RWPE2 (cell line): ENCODE measurements at regions not wholly inside any gene's neighbourhood (a gene's known extent, or its start where the extent isn't known, plus 50 kb on each side); places are given as distances from the start of the nearest gene placed in this dataset.

ENCODE experiments used
- ATAC-seq: fragments of 200-7000 bp; cut with Tn5 transposase; 3 replicates; pipeline ENCODE4 v1.9.1; 2021; ENCODE audit warnings: low read depth
- DNase-seq: peaks from one replicate; pipeline ENCODE4 v3.0.0-alpha.2; 2020; ENCODE audit warnings: low spot score
- H3K27ac ChIP-seq: fragments of 450-650 bp; 2 replicates; pipeline ENCODE4 v1.5.1; 2017; ENCODE audit warnings: mild to moderate bottlenecking; ENCODE audit not compliant: poor library complexity, severe bottlenecking
- H3K27me3 ChIP-seq: fragments of 250-450 bp; sonication (Bioruptor Pico); 2 replicates; pipeline ENCODE4 v1.5.1; 2021; ENCODE audit warnings: mild to moderate bottlenecking, moderate library complexity; ENCODE audit not compliant: insufficient read depth, poor library complexity, severe bottlenecking
- H3K36me3 ChIP-seq: fragments of 250-450 bp; sonication (Bioruptor Pico); 2 replicates; pipeline ENCODE4 v1.5.1; 2020; ENCODE audit warnings: low read depth, mild to moderate bottlenecking, moderate library complexity
- H3K4me1 ChIP-seq: fragments of 250-450 bp; sonication (Bioruptor Pico); 2 replicates; pipeline ENCODE4 v1.5.1; 2021; ENCODE audit warnings: mild to moderate bottlenecking, moderate library complexity; ENCODE audit not compliant: insufficient read depth, poor library complexity, severe bottlenecking
- H3K4me3 ChIP-seq: fragments of 250-450 bp; sonication (Bioruptor Pico); 2 replicates; pipeline ENCODE4 v1.5.1; 2021; ENCODE audit warnings: mild to moderate bottlenecking, moderate library complexity; ENCODE audit not compliant: severe bottlenecking
- H3K9me3 ChIP-seq: fragments of 250-450 bp; sonication (Bioruptor Pico); 2 replicates; pipeline ENCODE4 v1.5.1; 2021; ENCODE audit warnings: mild to moderate bottlenecking, moderate library complexity; ENCODE audit not compliant: severe bottlenecking
- TF ChIP-seq, protein P1 (sequence below): fragments of 450-650 bp; IDR thresholded peaks from one replicate; pipeline ENCODE4 v1.5.1; 2017; ENCODE audit warnings: mild to moderate bottlenecking, moderate library complexity; ENCODE audit not compliant: poor library complexity, severe bottlenecking

DNA sequence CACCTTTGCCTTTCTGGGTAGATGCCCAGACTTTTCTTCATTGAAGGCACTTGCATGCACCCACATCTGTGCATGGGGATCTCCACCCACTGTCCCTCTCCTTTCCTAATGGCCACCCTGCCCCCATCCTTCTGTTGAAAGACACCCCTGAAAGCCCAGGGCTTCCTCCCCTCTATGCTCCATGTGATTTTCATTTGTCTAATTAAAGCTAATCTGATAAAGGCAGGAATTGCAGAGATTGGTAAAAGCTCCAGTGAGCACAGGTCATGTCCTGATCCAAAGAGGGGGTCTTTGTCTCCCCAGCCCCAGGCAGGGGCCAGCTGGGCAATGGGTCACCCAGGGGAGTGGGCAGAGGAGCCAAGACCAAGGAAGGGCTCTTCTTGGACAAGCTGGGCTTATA, 107.6 kb upstream of the CD82 start:
- no peak for ATAC-seq
- H3K4me3 ChIP-seq: no peak overlapping the region
- TF ChIP-seq, protein P1, sequence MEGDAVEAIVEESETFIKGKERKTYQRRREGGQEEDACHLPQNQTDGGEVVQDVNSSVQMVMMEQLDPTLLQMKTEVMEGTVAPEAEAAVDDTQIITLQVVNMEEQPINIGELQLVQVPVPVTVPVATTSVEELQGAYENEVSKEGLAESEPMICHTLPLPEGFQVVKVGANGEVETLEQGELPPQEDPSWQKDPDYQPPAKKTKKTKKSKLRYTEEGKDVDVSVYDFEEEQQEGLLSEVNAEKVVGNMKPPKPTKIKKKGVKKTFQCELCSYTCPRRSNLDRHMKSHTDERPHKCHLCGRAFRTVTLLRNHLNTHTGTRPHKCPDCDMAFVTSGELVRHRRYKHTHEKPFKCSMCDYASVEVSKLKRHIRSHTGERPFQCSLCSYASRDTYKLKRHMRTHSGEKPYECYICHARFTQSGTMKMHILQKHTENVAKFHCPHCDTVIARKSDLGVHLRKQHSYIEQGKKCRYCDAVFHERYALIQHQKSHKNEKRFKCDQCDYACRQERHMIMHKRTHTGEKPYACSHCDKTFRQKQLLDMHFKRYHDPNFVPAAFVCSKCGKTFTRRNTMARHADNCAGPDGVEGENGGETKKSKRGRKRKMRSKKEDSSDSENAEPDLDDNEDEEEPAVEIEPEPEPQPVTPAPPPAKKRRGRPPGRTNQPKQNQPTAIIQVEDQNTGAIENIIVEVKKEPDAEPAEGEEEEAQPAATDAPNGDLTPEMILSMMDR: no peak
- no peak overlapping the region for H3K27ac ChIP-seq
- no peaks in the 10 kb centered on the region for H3K4me1 ChIP-seq
- H3K36me3 ChIP-seq: no peaks in the 10 kb centered on the region
- no peaks in the 10 kb centered on the region for H3K9me3 ChIP-seq
- no peaks in the 10 kb centered on the region for H3K27me3 ChIP-seq
- DNase-seq: no peak

DNA sequence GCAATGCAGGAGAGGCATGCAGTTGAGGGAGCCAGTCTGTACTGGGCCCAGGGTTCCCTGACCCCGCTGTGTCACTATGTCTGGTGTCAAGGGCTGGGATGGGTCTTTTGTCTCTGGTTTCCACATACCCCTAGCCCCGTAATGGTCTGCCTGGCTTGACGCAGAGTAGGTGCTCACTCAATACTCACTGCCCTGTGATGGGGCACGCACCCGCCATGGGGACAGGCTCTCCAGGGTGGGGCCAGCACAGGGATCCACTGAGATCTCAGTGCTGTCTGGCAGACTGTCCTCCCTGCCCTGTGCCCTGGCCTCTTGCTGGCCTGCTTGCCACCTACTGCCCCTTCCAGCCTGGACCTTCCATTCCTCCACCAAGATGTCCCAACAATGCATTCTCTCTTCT, 101.7 kb upstream of the CD82 start:
- ATAC-seq (no peak), DNase-seq (no peak)
- Histone ChIP-seq H3K27me3 (no peaks in the 10 kb centered on the region), H3K36me3 (no peaks in the 10 kb centered on the region), H3K4me3 (no peak overlapping the region), H3K9me3 (peaks cover 5% of the 10 kb centered on the region), H3K4me1 (no peaks in the 10 kb centered on the region), H3K27ac (no peak overlapping the region)
- TF ChIP-seq, protein P1: no peak

DNA sequence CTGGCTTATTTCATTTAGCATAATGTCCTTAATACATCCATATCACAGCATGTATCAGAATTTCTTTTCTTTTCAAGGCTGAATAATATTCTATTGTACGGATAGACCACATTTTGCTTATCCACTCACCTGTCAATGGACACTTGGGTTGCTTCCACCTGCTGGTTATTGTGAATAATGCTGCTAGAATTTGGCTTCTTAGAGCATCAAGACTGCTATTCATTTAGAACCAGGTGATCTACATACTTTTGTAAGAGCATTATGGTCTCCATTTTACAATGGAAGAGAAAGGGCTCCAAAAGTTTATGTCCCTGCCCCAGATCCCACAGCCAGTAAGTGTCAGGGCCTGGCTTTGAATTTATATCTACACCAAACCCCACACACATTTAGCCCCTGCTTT, 100.7 kb upstream of the CD82 start:
- H3K9me3 ChIP-seq: peaks cover 5% of the 10 kb centered on the region
- no peak for DNase-seq
- no peaks in the 10 kb centered on the region for H3K27me3 ChIP-seq
- ATAC-seq: no peak
- TF ChIP-seq, protein P1: no peak
- H3K4me1 ChIP-seq: no peaks in the 10 kb centered on the region
- no peak overlapping the region for H3K4me3 ChIP-seq
- no peaks in the 10 kb centered on the region for H3K36me3 ChIP-seq
- H3K27ac ChIP-seq: no peak overlapping the region

DNA sequence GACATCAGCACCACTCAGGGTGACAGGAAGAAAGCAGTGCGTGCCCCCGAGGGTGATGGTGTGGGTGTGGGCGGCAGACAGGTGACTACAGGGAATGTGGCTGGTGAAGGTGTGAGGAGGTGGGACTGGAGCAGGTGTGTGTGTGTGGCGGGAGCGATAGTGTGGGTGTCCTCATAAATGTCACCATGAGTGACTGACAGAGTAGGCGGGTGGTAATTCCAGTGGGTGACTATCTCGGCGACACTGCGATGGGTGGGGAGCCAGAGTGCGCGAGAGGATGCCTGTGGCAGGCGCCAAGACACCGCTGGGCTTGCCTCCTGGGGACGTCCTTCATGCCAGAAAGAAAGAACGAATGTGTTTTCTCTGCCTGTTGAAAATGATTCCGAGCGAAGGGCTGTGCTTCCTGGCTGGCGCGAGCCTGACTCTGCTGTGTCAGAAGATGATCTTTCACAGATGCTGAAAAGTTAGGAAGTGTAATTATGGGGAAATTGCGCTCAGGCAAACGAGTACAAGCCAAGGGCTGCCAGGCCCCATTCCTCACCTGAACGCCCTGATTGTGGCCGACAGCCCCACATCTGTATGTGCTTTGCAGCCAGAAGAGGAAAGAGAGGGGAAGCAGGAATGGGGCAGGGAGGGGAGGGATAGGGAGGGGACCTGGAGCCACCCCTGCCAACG, 98.8 kb upstream of the CD82 start:
- H3K36me3 ChIP-seq: no peaks in the 10 kb centered on the region
- H3K9me3 ChIP-seq: peaks cover 5% of the 10 kb centered on the region
- TF ChIP-seq, protein P1: no peak
- H3K27ac ChIP-seq: no peak overlapping the region
- no peak for DNase-seq
- H3K27me3 ChIP-seq: no peaks in the 10 kb centered on the region
- no peak for ATAC-seq
- no peaks in the 10 kb centered on the region for H3K4me1 ChIP-seq
- H3K4me3 ChIP-seq: no peak overlapping the region

DNA sequence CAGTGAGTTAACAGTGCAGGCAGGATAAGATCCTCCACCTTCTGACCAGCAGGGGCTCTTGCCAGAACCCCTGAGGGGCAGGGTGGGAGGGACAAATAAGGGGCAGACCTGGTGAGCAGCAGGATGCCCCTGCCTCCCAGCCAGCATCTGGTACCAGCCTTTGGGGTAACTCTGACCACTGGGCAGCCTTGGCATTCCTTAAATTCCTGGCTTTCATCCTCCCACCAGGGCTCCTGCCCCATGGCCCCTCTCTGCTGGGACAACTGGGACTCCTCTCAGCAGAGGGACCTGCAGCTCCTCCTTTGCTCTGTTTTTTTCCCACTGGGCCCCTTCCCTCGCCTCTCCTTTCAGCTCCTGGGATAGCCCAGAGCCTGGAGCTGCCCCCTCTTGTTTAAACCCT, 98.0 kb upstream of the CD82 start:
- no peak for DNase-seq
- no peak overlapping the region for H3K27ac ChIP-seq
- no peak for ATAC-seq
- TF ChIP-seq, protein P1: no peak
- H3K4me1 ChIP-seq: no peaks in the 10 kb centered on the region
- peaks cover 5% of the 10 kb centered on the region for H3K9me3 ChIP-seq
- no peaks in the 10 kb centered on the region for H3K36me3 ChIP-seq
- H3K4me3 ChIP-seq: no peak overlapping the region
- H3K27me3 ChIP-seq: no peaks in the 10 kb centered on the region
